ENCODE measurements at regions not wholly inside any gene's neighbourhood (a gene's known extent, or its start where the extent isn't known, plus 50 kb on each side); places are given as distances from the start of the nearest gene placed in this dataset.
"Not testable (repeated sequence)": the region's sequence is repeated elsewhere in the genome, so short reads cannot be mapped to it uniquely, and the experiment has no call there.

GRCh38 chr7:41428381-41428780 lies 274.5 kb downstream of the INHBA start:
- DNase-seq (ENCODE audit: low spot score), result no peak

- peak; percentile 55 for DNase-seq (ENCODE audit: low spot score)
Observed at GRCh38 chr7:41425926-41426325, 277.0 kb downstream of the INHBA start.

- DNase-seq (ENCODE audit: low spot score), result no peak
Observed at GRCh38 chr7:41421056-41421455, 281.8 kb downstream of the INHBA start.

- no peak for DNase-seq (ENCODE audit: low spot score)
Observed at GRCh38 chr7:41420421-41420820, 282.5 kb downstream of the INHBA start.

- no peak for DNase-seq (ENCODE audit: low spot score)
Observed at GRCh38 chr7:41418337-41418736, 284.6 kb downstream of the INHBA start.

- no peak for DNase-seq (ENCODE audit: low spot score)
Observed at GRCh38 chr7:41416208-41416595, 286.7 kb downstream of the INHBA start.

GRCh38 chr7:41415471-41416207 lies 287.3 kb downstream of the INHBA start:
- no peak for DNase-seq (ENCODE audit: low spot score)

GRCh38 chr7:41415051-41415450 lies 287.8 kb downstream of the INHBA start:
- DNase-seq (ENCODE audit: low spot score), result no peak

- DNase-seq (ENCODE audit: low spot score), result no peak
Observed at GRCh38 chr7:41404375-41405074, 298.4 kb downstream of the INHBA start.

- no peak for DNase-seq (ENCODE audit: low spot score)
Observed at GRCh38 chr7:41403291-41403690, 299.6 kb downstream of the INHBA start.

- DNase-seq (ENCODE audit: low spot score), result no peak
Observed at GRCh38 chr7:41401833-41402232, 301.1 kb downstream of the INHBA start.

- DNase-seq (ENCODE audit: low spot score), result no peak
Observed at GRCh38 chr7:41399171-41399570, 303.7 kb downstream of the INHBA start.

GRCh38 chr7:41391818-41392217 lies 311.1 kb downstream of the INHBA start:
- no peak for DNase-seq (ENCODE audit: low spot score)

- DNase-seq (ENCODE audit: low spot score), result not testable (repeated sequence)
Observed at GRCh38 chr7:41388933-41389332, 314.0 kb downstream of the INHBA start.

GRCh38 chr7:41385996-41386395 lies 316.9 kb downstream of the INHBA start:
- DNase-seq (ENCODE audit: low spot score), result no peak

- no peak for DNase-seq (ENCODE audit: low spot score)
Observed at GRCh38 chr7:41384418-41384817, 318.5 kb downstream of the INHBA start.

GRCh38 chr7:41383596-41383995 lies 319.3 kb downstream of the INHBA start:
- DNase-seq (ENCODE audit: low spot score), result peak; percentile 20

GRCh38 chr7:41378156-41378555 lies 324.7 kb downstream of the INHBA start:
- no peak for DNase-seq (ENCODE audit: low spot score)

- no peak for DNase-seq (ENCODE audit: low spot score)
Observed at GRCh38 chr7:41375582-41375981, 327.3 kb downstream of the INHBA start.

- DNase-seq (ENCODE audit: low spot score), result no peak
Observed at GRCh38 chr7:41374150-41374848, 328.6 kb downstream of the INHBA start.

GRCh38 chr7:41367967-41368882 lies 334.7 kb downstream of the INHBA start:
- no peak for DNase-seq (ENCODE audit: low spot score)

GRCh38 chr7:41351091-41351490 lies 351.8 kb downstream of the INHBA start:
- DNase-seq (ENCODE audit: low spot score), result no peak

Measured in hepatic stellate cell (primary cell).